SK-N-SH (cell line): ENCODE measurements at regions not wholly inside any gene's neighbourhood (a gene's known extent, or its start where the extent isn't known, plus 50 kb on each side); places are given as distances from the start of the nearest gene placed in this dataset.

Experiments
- CTCF ChIA-PET: fragments of 300-600, 350-600 bp; formaldehyde crosslinking; extraction: SDS; loops from one replicate; lab custom pipeline; 2021; lab: Yijun Ruan, JAX
- POLR2A ChIA-PET: fragments of 350-600 bp; sonication (Branson Sonifier 250); formaldehyde crosslinking; extraction: SDS; loops from one replicate; lab custom pipeline; 2020; ENCODE audit warnings: antibody characterized with exemption, inconsistent platforms; lab: Yijun Ruan, JAX
- DNase-seq: peaks from one replicate; pipeline ENCODE4 v3.0.0; 2012
- H2AFZ ChIP-seq: fragments of 200-600 bp; sonication (generic); 2 replicates; pipeline ENCODE4 v1.8.1; 2016; ENCODE audit warnings: antibody characterized with exemption, mild to moderate bottlenecking, low read depth
- H3F3A ChIP-seq: fragments of 200-600 bp; sonication (generic); replicated peaks from 2 replicates; pipeline ENCODE3; 2016; ENCODE audit warnings: antibody characterized with exemption, mild to moderate bottlenecking; ENCODE audit not compliant: insufficient read depth
- H3K27ac ChIP-seq, 2 experiments: fragments of 200-500 bp in 1 of 2; fragments of 200-600 bp in 1 of 2; sonication (Bioruptor generic) in 1 of 2; sonication (generic), shearing (Covaris generic) in 1 of 2; 2 replicates each; pipeline versions ENCODE4 v1.5.1 to v1.6.1; 2014 to 2016; ENCODE audit warnings: low read depth in 2 of 2, inconsistent platforms in 1 of 2, low read length in 1 of 2, mild to moderate bottlenecking in 1 of 2, mixed read lengths in 1 of 2
- H3K27me3 ChIP-seq: fragments of 200-600 bp; sonication (generic), shearing (Covaris generic); 2 replicates; pipeline ENCODE4 v1.6.1; 2016; ENCODE audit warnings: mixed run types; ENCODE audit not compliant: insufficient read depth
- H3K36me3 ChIP-seq, 2 experiments: fragments of 200-500 bp in 1 of 2; fragments of 200-600 bp in 1 of 2; sonication (Bioruptor generic) in 1 of 2; sonication (generic) in 1 of 2; replicated peaks in 1 of 2; 2 replicates each; pipeline versions ENCODE3 to v1.5.1; 2014 to 2016; ENCODE audit warnings: low read length in 1 of 2, mild to moderate bottlenecking in 1 of 2; ENCODE audit not compliant: insufficient read depth in 2 of 2, control insufficient read depth in 1 of 2
- H3K4me1 ChIP-seq, 2 experiments: fragments of 200-500 bp in 1 of 2; fragments of 200-600 bp in 1 of 2; sonication (Bioruptor generic) in 1 of 2; sonication (generic), shearing (Covaris generic) in 1 of 2; 2 replicates each; pipeline versions ENCODE4 v1.5.1 to v1.6.1; 2014 to 2016; ENCODE audit warnings: low read depth in 1 of 2, low read length in 1 of 2, mixed run types in 1 of 2; ENCODE audit not compliant: insufficient read depth in 2 of 2, control insufficient read depth in 1 of 2
- H3K4me2 ChIP-seq: fragments of 200-600 bp; sonication (generic), shearing (Covaris generic); 2 replicates; pipeline ENCODE4 v1.6.1; 2017; ENCODE audit warnings: mixed run types
- H3K4me3 ChIP-seq, 2 experiments: fragments of 200-500 bp in 1 of 2; fragments of 200-600 bp in 1 of 2; sonication (Bioruptor generic) in 1 of 2; sonication (generic), shearing (Covaris generic) in 1 of 2; 2 replicates each; pipeline versions ENCODE4 v1.5.1 to v1.8.1; 2014 to 2016; ENCODE audit warnings: low read depth in 2 of 2, inconsistent platforms in 1 of 2, low read length in 1 of 2, mild to moderate bottlenecking in 1 of 2, mixed read lengths in 1 of 2, moderate library complexity in 1 of 2
- H3K79me2 ChIP-seq: fragments of 200-600 bp; sonication (generic); 2 replicates; pipeline ENCODE4 v1.8.1; 2017; ENCODE audit warnings: mild to moderate bottlenecking; ENCODE audit not compliant: insufficient read depth
- H3K9ac ChIP-seq: fragments of 200-600 bp; sonication (generic); 2 replicates; pipeline ENCODE4 v1.6.1; 2017; ENCODE audit warnings: mixed run types
- H3K9me2 ChIP-seq: fragments of 200-600 bp; sonication (generic); 2 replicates; pipeline ENCODE4 v1.6.1; 2017; ENCODE audit warnings: mixed run types
- H3K9me3 ChIP-seq: fragments of 200-600 bp; sonication (generic); 2 replicates; pipeline ENCODE4 v1.6.1; 2017; ENCODE audit warnings: mixed run types, mild to moderate bottlenecking, moderate library complexity
- H4K20me1 ChIP-seq: fragments of 200-600 bp; sonication (generic); 2 replicates; pipeline ENCODE4 v1.6.1; 2017; ENCODE audit warnings: mild to moderate bottlenecking, mixed run types; ENCODE audit not compliant: insufficient read depth
- ELF1 ChIP-seq: IDR thresholded peaks from 2 replicates; pipeline ENCODE4 v1.4.0; 2012
- EP300 ChIP-seq, 2 experiments: IDR thresholded peaks; 2 replicates each; pipeline versions ENCODE4 v1.4.0 to v1.6.1; 2012; ENCODE audit warnings: borderline replicate concordance in 1 of 2, low read depth in 1 of 2, low read length in 1 of 2
- EZH2phosphoT487 ChIP-seq: fragments of 200-600 bp; sonication (generic); IDR thresholded peaks from 2 replicates; pipeline ENCODE4 v1.6.1; 2017; ENCODE audit warnings: low read depth, mixed run types, mild to moderate bottlenecking, antibody characterized with exemption, moderate library complexity, borderline replicate concordance
- FOXM1 ChIP-seq: IDR thresholded peaks from 2 replicates; pipeline ENCODE4 v1.4.0; 2012; ENCODE audit warnings: low read depth, mild to moderate bottlenecking
- GATA2 ChIP-seq: sonication (generic); formaldehyde crosslinking; IDR thresholded peaks from 2 replicates; pipeline ENCODE4 v1.5.0; 2020; ENCODE audit warnings: mild to moderate bottlenecking, missing genetic modification reagents
- MEF2A ChIP-seq: IDR thresholded peaks from 2 replicates; pipeline ENCODE4 v1.4.0; 2012; ENCODE audit warnings: low read depth, borderline replicate concordance
- NRF1 ChIP-seq: IDR thresholded peaks from 2 replicates; pipeline ENCODE4 v1.6.1; 2012; ENCODE audit warnings: low read depth, mild to moderate bottlenecking, low read length
- POLR2AphosphoS5 ChIP-seq: IDR thresholded peaks from 2 replicates; pipeline ENCODE4 v1.6.1; 2012; ENCODE audit warnings: low read depth, low read length
- RAD21 ChIP-seq: IDR thresholded peaks from 2 replicates; pipeline ENCODE4 v1.6.1; 2012; ENCODE audit warnings: mild to moderate bottlenecking, low read length
- SIN3A ChIP-seq: IDR thresholded peaks from 2 replicates; pipeline ENCODE4 v1.6.1; 2012; ENCODE audit warnings: low read depth, mild to moderate bottlenecking, low read length, moderate library complexity, borderline replicate concordance
- TEAD4 ChIP-seq: IDR thresholded peaks from 2 replicates; pipeline ENCODE4 v1.4.0; 2012; ENCODE audit warnings: mild to moderate bottlenecking, borderline replicate concordance; ENCODE audit not compliant: insufficient read depth
- USF1 ChIP-seq: IDR thresholded peaks from 2 replicates; pipeline ENCODE4 v1.4.0; 2012; ENCODE audit warnings: low read depth, borderline replicate concordance
- YY1 ChIP-seq: IDR thresholded peaks from 2 replicates; pipeline ENCODE4 v1.4.0; 2012; ENCODE audit warnings: low read depth, mild to moderate bottlenecking
- WGBS: methylation state at CpG from one replicate; pipeline ENCODE4 v1.1.6; 2017; ENCODE audit warnings: low lambda C conversion rate; 5-methylcytosine and 5-hydroxymethylcytosine counted together
- TF ChIP-seq, protein P1 (sequence below): fragments of 150-350 bp; IDR thresholded peaks from 2 replicates; pipeline ENCODE4 v1.6.1; 2017; ENCODE audit warnings: antibody characterized with exemption, low read length, low read depth, borderline replicate concordance
- TF ChIP-seq, protein P2 (sequence below): fragments of 150-350 bp; IDR thresholded peaks from 2 replicates; pipeline ENCODE4 v1.6.1; 2016; ENCODE audit warnings: mild to moderate bottlenecking, low read depth, low read length
- TF ChIP-seq, protein P3 (sequence below): IDR thresholded peaks from 2 replicates; pipeline ENCODE4 v1.6.1; 2012; ENCODE audit warnings: mild to moderate bottlenecking, low read depth, low read length, moderate library complexity

DNA sequence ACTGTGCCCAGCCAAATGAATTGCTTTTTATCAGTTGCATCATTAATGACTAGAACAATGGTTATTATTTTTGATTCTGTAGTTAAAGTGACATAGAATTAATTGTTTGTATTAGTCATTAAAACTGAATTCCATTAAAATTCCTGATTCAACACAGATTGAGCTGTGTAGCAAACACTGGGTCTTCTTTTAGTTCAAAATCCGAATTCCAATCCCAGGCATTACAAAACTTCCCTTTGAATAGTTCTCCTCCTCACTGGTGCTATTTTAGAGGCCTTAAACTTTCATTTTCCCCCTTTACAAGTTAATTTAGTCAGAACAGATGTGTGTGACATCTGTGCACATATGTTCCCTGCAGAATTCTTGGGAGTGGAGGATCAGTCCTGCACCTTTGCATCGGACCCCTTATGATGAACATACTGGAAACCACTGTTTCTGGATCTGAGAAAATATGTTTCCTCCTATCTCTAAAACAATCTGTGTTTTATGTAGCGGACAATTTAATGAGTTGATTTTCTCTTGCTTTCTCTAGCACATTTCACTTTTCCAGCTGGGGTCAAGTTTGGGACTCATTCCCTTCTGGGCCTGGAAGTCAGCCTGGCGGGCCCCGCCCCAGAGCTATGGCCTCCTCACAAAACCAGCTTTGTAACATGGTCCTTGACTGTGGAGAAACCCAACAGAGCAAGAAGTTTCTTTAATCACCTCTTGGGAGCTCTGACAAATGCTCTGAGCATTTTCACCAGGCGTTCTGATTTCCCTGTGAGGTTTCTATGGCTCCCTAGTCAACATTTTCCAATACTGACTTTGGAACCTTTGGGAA is 87.9 kb upstream of the MAMDC2 start:
- POLR2A ChIA-PET = no interaction called here
- Histone ChIP-seq H3K4me1 (no peaks in the 10 kb centered on the region), H3K36me3 (no peaks in the 10 kb centered on the region), H3K27me3 (no peaks in the 10 kb centered on the region), H3K9me3 (no peaks in the 10 kb centered on the region), H3K79me2 (no peaks in the 10 kb centered on the region), H3K9ac (no peak overlapping the region), H3F3A (no peaks in the 10 kb centered on the region), H3K9me2 (no peaks in the 10 kb centered on the region), H2AFZ (no peak overlapping the region), H4K20me1 (no peaks in the 10 kb centered on the region), H3K4me3 (no peak overlapping the region), H3K27ac (no peak overlapping the region), H3K4me2 (no peak overlapping the region)
- DNase-seq = no peak
- WGBS = 77% methylated on average over 6 of the region's 6 CpGs
- CTCF ChIA-PET = interaction anchor here (0.9 to 1.5 kb wide), 2 partner anchors 8 to 155 kb away, joined by 3 to 5 read pairs; no protein-coding TSS in a partner anchor
- TF ChIP-seq POLR2AphosphoS5 (no peak), TEAD4 (no peak), EZH2phosphoT487 (no peak)
- TF ChIP-seq, protein P1, sequence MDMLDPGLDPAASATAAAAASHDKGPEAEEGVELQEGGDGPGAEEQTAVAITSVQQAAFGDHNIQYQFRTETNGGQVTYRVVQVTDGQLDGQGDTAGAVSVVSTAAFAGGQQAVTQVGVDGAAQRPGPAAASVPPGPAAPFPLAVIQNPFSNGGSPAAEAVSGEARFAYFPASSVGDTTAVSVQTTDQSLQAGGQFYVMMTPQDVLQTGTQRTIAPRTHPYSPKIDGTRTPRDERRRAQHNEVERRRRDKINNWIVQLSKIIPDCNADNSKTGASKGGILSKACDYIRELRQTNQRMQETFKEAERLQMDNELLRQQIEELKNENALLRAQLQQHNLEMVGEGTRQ = no peak

DNA sequence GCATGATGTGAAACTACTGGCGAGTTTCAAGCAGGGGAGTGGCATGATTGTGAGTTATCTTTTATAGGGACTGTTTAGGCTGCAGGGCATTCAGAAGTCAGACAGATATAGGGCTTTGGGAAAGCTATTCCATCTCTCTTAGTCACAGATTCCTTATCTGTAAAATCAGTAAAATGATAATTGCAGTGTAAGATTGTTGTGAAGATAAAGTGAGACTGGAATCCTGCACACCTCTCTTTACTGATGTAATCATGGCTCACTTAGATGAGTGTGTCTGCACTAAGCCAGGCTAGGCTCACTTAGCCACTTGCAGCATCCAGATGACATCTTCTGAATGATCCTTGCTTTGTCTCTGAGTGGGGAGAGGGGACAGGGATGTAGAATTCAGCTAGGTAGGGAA is 81.8 kb upstream of the MAMDC2 start:
- no peak overlapping the region for H3K4me3 ChIP-seq
- H3K4me1 ChIP-seq = peaks cover 0 to 6% of the 10 kb centered on the region in 2 experiments; a peak in 2 of 4 replicates
- no peaks in the 10 kb centered on the region for H3K27me3 ChIP-seq
- no peaks in the 10 kb centered on the region for H3K9me3 ChIP-seq
- no peaks in the 10 kb centered on the region for H3K79me2 ChIP-seq
- H4K20me1 ChIP-seq = no peaks in the 10 kb centered on the region
- no peak overlapping the region for H3K9ac ChIP-seq
- ChIA-PET POLR2A (no interaction called here), CTCF (interaction anchor here (1.1 to 19.0 kb wide), 4 partner anchors 10 to 268 kb away, joined by 4 to 433 read pairs (median 12); no protein-coding TSS in a partner anchor)
- H3F3A ChIP-seq = peaks cover 3% of the 10 kb centered on the region
- H3K36me3 ChIP-seq = no peaks in the 10 kb centered on the region
- 83% methylated on average over 1 of the region's 1 CpG for WGBS
- DNase-seq = peak; percentile 13
- H3K27ac ChIP-seq = no peak overlapping the region
- no peak overlapping the region for H2AFZ ChIP-seq
- H3K9me2 ChIP-seq = no peaks in the 10 kb centered on the region
- H3K4me2 ChIP-seq = no peak overlapping the region
- no peak for TF ChIP-seq USF1
- TF ChIP-seq, protein P1 = no peak
- TF ChIP-seq, protein P2, sequence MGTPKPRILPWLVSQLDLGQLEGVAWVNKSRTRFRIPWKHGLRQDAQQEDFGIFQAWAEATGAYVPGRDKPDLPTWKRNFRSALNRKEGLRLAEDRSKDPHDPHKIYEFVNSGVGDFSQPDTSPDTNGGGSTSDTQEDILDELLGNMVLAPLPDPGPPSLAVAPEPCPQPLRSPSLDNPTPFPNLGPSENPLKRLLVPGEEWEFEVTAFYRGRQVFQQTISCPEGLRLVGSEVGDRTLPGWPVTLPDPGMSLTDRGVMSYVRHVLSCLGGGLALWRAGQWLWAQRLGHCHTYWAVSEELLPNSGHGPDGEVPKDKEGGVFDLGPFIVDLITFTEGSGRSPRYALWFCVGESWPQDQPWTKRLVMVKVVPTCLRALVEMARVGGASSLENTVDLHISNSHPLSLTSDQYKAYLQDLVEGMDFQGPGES = no peak
- TF ChIP-seq NRF1 = no peak
- TF ChIP-seq MEF2A = no peak
- TF ChIP-seq EP300 (IDR thresholded peaks at IDR 0.05; ENCODE audit: borderline replicate concordance in 1 of 2, low read depth in 1 of 2, low read length in 1 of 2) = no peak
- TF ChIP-seq ELF1 = no peak
- TF ChIP-seq RAD21 = no peak
- TF ChIP-seq, protein P3, sequence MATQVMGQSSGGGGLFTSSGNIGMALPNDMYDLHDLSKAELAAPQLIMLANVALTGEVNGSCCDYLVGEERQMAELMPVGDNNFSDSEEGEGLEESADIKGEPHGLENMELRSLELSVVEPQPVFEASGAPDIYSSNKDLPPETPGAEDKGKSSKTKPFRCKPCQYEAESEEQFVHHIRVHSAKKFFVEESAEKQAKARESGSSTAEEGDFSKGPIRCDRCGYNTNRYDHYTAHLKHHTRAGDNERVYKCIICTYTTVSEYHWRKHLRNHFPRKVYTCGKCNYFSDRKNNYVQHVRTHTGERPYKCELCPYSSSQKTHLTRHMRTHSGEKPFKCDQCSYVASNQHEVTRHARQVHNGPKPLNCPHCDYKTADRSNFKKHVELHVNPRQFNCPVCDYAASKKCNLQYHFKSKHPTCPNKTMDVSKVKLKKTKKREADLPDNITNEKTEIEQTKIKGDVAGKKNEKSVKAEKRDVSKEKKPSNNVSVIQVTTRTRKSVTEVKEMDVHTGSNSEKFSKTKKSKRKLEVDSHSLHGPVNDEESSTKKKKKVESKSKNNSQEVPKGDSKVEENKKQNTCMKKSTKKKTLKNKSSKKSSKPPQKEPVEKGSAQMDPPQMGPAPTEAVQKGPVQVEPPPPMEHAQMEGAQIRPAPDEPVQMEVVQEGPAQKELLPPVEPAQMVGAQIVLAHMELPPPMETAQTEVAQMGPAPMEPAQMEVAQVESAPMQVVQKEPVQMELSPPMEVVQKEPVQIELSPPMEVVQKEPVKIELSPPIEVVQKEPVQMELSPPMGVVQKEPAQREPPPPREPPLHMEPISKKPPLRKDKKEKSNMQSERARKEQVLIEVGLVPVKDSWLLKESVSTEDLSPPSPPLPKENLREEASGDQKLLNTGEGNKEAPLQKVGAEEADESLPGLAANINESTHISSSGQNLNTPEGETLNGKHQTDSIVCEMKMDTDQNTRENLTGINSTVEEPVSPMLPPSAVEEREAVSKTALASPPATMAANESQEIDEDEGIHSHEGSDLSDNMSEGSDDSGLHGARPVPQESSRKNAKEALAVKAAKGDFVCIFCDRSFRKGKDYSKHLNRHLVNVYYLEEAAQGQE = no peak
- TF ChIP-seq GATA2 (CRISPR knock-in tag) = peak; percentile 54
- no peak for TF ChIP-seq YY1
- no peak for TF ChIP-seq FOXM1
- no peak for TF ChIP-seq SIN3A
- TF ChIP-seq EZH2phosphoT487 = no peak
